ENCODE measurements at regions not wholly inside any gene's neighbourhood (a gene's known extent, or its start where the extent isn't known, plus 50 kb on each side); places are given as distances from the start of the nearest gene placed in this dataset.
A peak's percentile ranks its signal among the peaks of the same experiment; 100 is the strongest.

DNA sequence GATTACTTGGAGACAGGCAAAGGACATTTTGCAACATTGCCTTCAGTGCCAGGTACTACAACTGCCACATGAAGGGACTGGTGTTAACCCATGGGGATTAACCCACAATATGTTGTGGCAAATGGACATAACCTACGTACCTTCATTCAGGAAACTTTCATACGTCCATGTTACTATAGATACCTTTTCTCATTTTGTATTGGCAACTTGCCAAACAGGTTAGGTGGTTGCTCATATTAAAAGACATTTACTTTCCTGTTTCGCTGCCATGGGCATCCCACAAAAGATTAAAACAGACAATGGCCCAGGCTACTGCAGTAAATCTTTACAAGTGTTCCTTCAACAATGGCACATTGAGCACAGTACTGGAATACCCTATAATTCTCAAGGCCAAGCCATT lies 925.3 kb downstream of the SLITRK6 start:
- H3K27me3 ChIP-seq (ENCODE audit: low read depth) = no peaks in the 10 kb centered on the region
- peaks cover 3% of the 10 kb centered on the region for H3K9me3 ChIP-seq
- no peak overlapping the region for H3K4me3 ChIP-seq
- H3K27ac ChIP-seq = no peak overlapping the region
- no peaks in the 10 kb centered on the region for H3K36me3 ChIP-seq
- TF ChIP-seq, protein P1, sequence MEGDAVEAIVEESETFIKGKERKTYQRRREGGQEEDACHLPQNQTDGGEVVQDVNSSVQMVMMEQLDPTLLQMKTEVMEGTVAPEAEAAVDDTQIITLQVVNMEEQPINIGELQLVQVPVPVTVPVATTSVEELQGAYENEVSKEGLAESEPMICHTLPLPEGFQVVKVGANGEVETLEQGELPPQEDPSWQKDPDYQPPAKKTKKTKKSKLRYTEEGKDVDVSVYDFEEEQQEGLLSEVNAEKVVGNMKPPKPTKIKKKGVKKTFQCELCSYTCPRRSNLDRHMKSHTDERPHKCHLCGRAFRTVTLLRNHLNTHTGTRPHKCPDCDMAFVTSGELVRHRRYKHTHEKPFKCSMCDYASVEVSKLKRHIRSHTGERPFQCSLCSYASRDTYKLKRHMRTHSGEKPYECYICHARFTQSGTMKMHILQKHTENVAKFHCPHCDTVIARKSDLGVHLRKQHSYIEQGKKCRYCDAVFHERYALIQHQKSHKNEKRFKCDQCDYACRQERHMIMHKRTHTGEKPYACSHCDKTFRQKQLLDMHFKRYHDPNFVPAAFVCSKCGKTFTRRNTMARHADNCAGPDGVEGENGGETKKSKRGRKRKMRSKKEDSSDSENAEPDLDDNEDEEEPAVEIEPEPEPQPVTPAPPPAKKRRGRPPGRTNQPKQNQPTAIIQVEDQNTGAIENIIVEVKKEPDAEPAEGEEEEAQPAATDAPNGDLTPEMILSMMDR (IDR thresholded peaks at IDR 0.05) = no peak
- no peaks in the 10 kb centered on the region for H3K4me1 ChIP-seq
- intact Hi-C loops (cut with DNase I) = no loop called here
- ATAC-seq (no peak), DNase-seq (no peak)

DNA sequence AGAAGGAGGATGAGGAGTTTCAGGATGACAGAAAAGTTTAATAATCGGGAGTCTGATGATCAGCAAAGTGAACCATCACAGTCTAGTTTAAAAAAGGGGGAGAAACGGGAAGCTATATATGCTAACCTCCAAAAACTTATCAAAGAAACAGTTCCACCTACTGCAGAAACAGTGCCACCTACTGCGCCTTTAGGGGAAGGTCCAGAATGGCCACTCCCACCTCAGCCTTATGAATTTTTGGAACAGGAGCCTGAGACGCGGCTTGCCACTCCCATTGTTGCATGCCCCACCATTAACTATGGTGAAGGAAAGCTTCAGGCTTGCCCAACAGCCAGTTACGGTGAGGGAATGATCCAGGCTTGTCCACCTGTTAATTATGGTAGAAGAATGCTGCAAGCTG lies 929.0 kb downstream of the SLITRK6 start:
- H3K27ac ChIP-seq = no peak overlapping the region
- DNase-seq (no peak), ATAC-seq (no peak)
- no peaks in the 10 kb centered on the region for H3K36me3 ChIP-seq
- no peak overlapping the region for H3K4me3 ChIP-seq
- H3K4me1 ChIP-seq = no peaks in the 10 kb centered on the region
- intact Hi-C loops (cut with DNase I) = no loop called here
- no peaks in the 10 kb centered on the region for H3K27me3 ChIP-seq (ENCODE audit: low read depth)
- TF ChIP-seq, protein P1 (IDR thresholded peaks at IDR 0.05) = no peak
- no peaks in the 10 kb centered on the region for H3K9me3 ChIP-seq

DNA sequence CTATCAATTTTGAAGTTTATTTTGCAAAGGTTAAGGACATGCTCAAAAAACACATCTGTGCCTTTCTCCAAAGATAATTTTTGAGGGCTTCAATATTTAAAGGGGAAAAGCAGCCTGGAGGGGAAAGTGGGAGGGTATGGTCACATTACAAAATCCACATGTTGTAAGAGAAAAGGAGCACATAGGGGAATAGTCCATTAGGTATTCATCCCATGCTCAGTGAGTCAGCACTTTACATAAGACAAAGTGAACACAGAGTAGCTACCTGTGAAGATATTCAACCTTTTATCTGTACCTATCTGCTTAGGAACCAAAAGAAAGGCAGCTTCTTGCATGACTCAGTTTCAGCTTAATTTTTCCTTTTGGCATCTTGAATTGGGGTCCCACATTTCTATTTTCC lies 932.0 kb downstream of the SLITRK6 start:
- Histone ChIP-seq H3K27ac (no peak overlapping the region), H3K36me3 (no peaks in the 10 kb centered on the region), H3K27me3 (ENCODE audit: low read depth) (no peaks in the 10 kb centered on the region), H3K4me1 (no peaks in the 10 kb centered on the region), H3K9me3 (no peaks in the 10 kb centered on the region), H3K4me3 (no peak overlapping the region)
- DNase-seq (no peak), ATAC-seq (no peak)
- intact Hi-C loops (cut with DNase I) = no loop called here
- TF ChIP-seq, protein P1 (IDR thresholded peaks at IDR 0.05) = no peak

DNA sequence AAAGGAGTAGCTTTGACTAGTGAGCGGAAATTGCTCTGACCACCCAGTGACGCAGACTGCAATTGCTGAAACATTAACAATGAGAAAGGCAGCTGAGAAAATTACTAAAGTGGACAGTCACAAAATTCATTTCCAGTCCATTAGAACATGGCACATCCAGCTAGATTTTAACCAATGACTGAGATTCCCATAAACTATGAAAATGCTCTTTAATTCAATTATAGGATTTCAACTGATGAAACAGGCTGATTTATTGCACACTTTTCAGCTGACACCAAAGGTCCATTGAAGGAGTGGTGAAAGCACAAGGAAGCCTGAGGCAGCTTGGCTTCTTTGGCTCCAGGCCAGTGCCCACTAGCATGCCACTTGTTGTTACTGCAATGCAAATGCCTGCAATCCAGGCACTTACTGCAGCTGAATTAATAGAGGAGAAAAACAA lies 933.4 kb downstream of the SLITRK6 start:
- peak; percentile 46 for DNase-seq
- H3K27me3 ChIP-seq (ENCODE audit: low read depth) = no peaks in the 10 kb centered on the region

DNA sequence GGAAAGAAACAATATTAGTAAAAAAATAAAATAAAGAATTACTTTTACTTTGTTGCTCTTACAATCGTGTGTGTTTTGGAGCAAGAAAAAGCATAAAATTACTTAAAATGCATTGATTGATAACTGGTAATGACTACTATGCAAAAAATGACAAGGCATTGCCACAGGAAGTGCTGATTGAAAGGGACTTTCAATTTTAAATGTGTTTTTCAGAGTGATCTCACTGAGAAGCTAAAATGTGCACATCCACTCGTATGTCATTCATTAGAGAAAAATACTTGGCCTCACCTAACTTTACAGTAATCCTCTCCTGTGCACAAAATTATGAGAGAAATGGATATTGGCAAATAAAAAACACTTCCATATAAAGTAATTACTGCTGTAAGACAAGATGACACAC lies 934.9 kb downstream of the SLITRK6 start:
- Histone ChIP-seq H3K4me1 (no peaks in the 10 kb centered on the region), H3K36me3 (no peaks in the 10 kb centered on the region), H3K9me3 (no peaks in the 10 kb centered on the region), H3K27ac (no peak overlapping the region), H3K27me3 (ENCODE audit: low read depth) (no peaks in the 10 kb centered on the region), H3K4me3 (no peak overlapping the region)
- ATAC-seq (no peak), DNase-seq (no peak)
- TF ChIP-seq, protein P1 (IDR thresholded peaks at IDR 0.05) = no peak
- intact Hi-C loops (cut with DNase I) = no loop called here

More for the DNA sequence above, 933.4 kb downstream of the SLITRK6 start:
- intact Hi-C loops (cut with DNase I) = no loop called here
- Histone ChIP-seq H3K4me3 (no peak overlapping the region), H3K27ac (no peak overlapping the region), H3K9me3 (no peaks in the 10 kb centered on the region), H3K4me1 (no peaks in the 10 kb centered on the region), H3K36me3 (no peaks in the 10 kb centered on the region)
- no peak for ATAC-seq
- TF ChIP-seq, protein P1 (IDR thresholded peaks at IDR 0.05) = no peak

DNA sequence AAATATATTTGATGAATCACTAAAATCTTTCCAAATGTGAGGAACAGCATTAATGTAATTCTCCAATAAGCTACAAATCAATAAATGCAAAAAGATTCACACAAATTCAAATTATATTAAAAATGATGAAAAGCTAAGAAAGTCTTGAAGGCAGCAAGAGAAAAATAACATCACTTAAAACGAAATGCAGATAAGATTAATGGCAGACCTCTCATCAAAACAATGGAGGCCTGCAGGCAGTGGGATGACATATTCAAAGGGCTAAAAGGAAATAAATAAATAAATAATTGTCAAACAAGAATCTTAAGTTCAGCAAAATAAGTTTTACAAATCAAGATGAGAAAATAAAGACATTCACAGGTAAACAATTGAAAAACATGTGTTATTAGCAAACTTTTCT lies 952.1 kb downstream of the SLITRK6 start:
- Histone ChIP-seq H3K4me3 (no peak overlapping the region), H3K36me3 (no peaks in the 10 kb centered on the region), H3K27me3 (ENCODE audit: low read depth) (no peaks in the 10 kb centered on the region), H3K9me3 (no peaks in the 10 kb centered on the region), H3K27ac (no peak overlapping the region), H3K4me1 (no peaks in the 10 kb centered on the region)
- TF ChIP-seq, protein P1 (IDR thresholded peaks at IDR 0.05) = no peak
- intact Hi-C loops (cut with DNase I) = no loop called here
- no peak for DNase-seq
- no peak for ATAC-seq
